ENCODE measurements at regions not wholly inside any gene's neighbourhood (a gene's known extent, or its start where the extent isn't known, plus 50 kb on each side); places are given as distances from the start of the nearest gene placed in this dataset.

- Mint-ChIP-seq H3K9me3 (peaks cover 0 to 5% of the 10 kb centered on the region in 2 donors), H3K36me3 (no peaks in the 10 kb centered on the region), H3K27ac (no peak overlapping the region)
- ATAC-seq = no peak
- no peak for DNase-seq (ENCODE audit: low spot score in 2 of 2)
Observed at GRCh38 chr10:28915989-28916588, 238.8 kb downstream of the BAMBI start.

GRCh38 chr10:28920091-28920490 lies 242.8 kb downstream of the BAMBI start:
- ATAC-seq (no peak), DNase-seq (ENCODE audit: low spot score in 2 of 2) (no peak)
- Mint-ChIP-seq H3K36me3 (no peaks in the 10 kb centered on the region), H3K9me3 (peaks cover 0 to 5% of the 10 kb centered on the region in 2 donors), H3K27ac (no peak overlapping the region)

- Mint-ChIP-seq H3K9me3 (no peaks in the 10 kb centered on the region), H3K36me3 (no peaks in the 10 kb centered on the region), H3K27ac (no peak overlapping the region)
- ATAC-seq = no peak
- DNase-seq (ENCODE audit: low spot score in 2 of 2) = no peak
Observed at GRCh38 chr10:28922127-28922526, 244.8 kb downstream of the BAMBI start.

GRCh38 chr10:28922861-28923260 lies 245.5 kb downstream of the BAMBI start:
- no peak for ATAC-seq
- Mint-ChIP-seq H3K36me3 (no peaks in the 10 kb centered on the region), H3K27ac (no peak overlapping the region), H3K9me3 (no peaks in the 10 kb centered on the region)
- DNase-seq (ENCODE audit: low spot score in 2 of 2) = no peak

GRCh38 chr10:28924717-28925116 lies 247.4 kb downstream of the BAMBI start:
- Mint-ChIP-seq H3K27ac (no peak overlapping the region), H3K36me3 (no peaks in the 10 kb centered on the region), H3K9me3 (no peaks in the 10 kb centered on the region)
- ATAC-seq (no peak), DNase-seq (ENCODE audit: low spot score in 2 of 2) (no peak)

GRCh38 chr10:28925121-28925663 lies 247.9 kb downstream of the BAMBI start:
- H3K27ac Mint-ChIP-seq = no peak overlapping the region
- ATAC-seq = no peak
- DNase-seq (ENCODE audit: low spot score in 2 of 2) = no peak
- H3K36me3 Mint-ChIP-seq = no peaks in the 10 kb centered on the region
- H3K9me3 Mint-ChIP-seq = no peaks in the 10 kb centered on the region

- ATAC-seq = no peak
- no peaks in the 10 kb centered on the region for H3K36me3 Mint-ChIP-seq
- H3K27ac Mint-ChIP-seq = no peak overlapping the region
- no peaks in the 10 kb centered on the region for H3K9me3 Mint-ChIP-seq
- DNase-seq (ENCODE audit: low spot score in 2 of 2) = no peak
Observed at GRCh38 chr10:28926932-28927331, 249.6 kb downstream of the BAMBI start.

- DNase-seq (ENCODE audit: low spot score in 2 of 2) (no peak), ATAC-seq (no peak)
- Mint-ChIP-seq H3K9me3 (no peaks in the 10 kb centered on the region), H3K36me3 (no peaks in the 10 kb centered on the region), H3K27ac (no peak overlapping the region)
Observed at GRCh38 chr10:28928484-28928883, 251.2 kb downstream of the BAMBI start.

- DNase-seq (ENCODE audit: low spot score in 2 of 2) = no peak
- H3K36me3 Mint-ChIP-seq = no peaks in the 10 kb centered on the region
Observed at GRCh38 chr10:28929942-28930341, 252.6 kb downstream of the BAMBI start.

GRCh38 chr10:28930514-28931495 lies 253.5 kb downstream of the BAMBI start:
- no peak overlapping the region for H3K27ac Mint-ChIP-seq
- ATAC-seq (no peak), DNase-seq (ENCODE audit: low spot score in 2 of 2) (no peak)
- H3K9me3 Mint-ChIP-seq = no peaks in the 10 kb centered on the region
- H3K36me3 Mint-ChIP-seq = no peaks in the 10 kb centered on the region

More at GRCh38 chr10:28929942-28930341, 252.6 kb downstream of the BAMBI start:
- H3K27ac Mint-ChIP-seq = no peak overlapping the region
- no peaks in the 10 kb centered on the region for H3K9me3 Mint-ChIP-seq
- no peak for ATAC-seq

GRCh38 chr10:28935061-28935460 lies 257.7 kb downstream of the BAMBI start:
- Mint-ChIP-seq H3K36me3 (no peaks in the 10 kb centered on the region), H3K9me3 (no peaks in the 10 kb centered on the region), H3K27ac (no peak overlapping the region)
- ATAC-seq = no peak
- DNase-seq (ENCODE audit: low spot score in 2 of 2) = no peak

- no peak for ATAC-seq
- H3K36me3 Mint-ChIP-seq = no peaks in the 10 kb centered on the region
- H3K27ac Mint-ChIP-seq = no peak overlapping the region
- no peak for DNase-seq (ENCODE audit: low spot score in 2 of 2)
- H3K9me3 Mint-ChIP-seq = no peaks in the 10 kb centered on the region
Observed at GRCh38 chr10:28937959-28938358, 260.6 kb downstream of the BAMBI start.

GRCh38 chr10:28938745-28939144 lies 261.4 kb downstream of the BAMBI start:
- Mint-ChIP-seq H3K36me3 (no peaks in the 10 kb centered on the region), H3K9me3 (no peaks in the 10 kb centered on the region), H3K27ac (no peak overlapping the region)
- no peak for ATAC-seq
- no peak for DNase-seq (ENCODE audit: low spot score in 2 of 2)

- no peak for ATAC-seq
- H3K36me3 Mint-ChIP-seq = no peaks in the 10 kb centered on the region
- no peak overlapping the region for H3K27ac Mint-ChIP-seq
- DNase-seq (ENCODE audit: low spot score in 2 of 2) = no peak
- H3K9me3 Mint-ChIP-seq = no peaks in the 10 kb centered on the region
Observed at GRCh38 chr10:28939281-28940157, 262.2 kb downstream of the BAMBI start.

GRCh38 chr10:28940158-28940888 lies 263.0 kb downstream of the BAMBI start:
- ATAC-seq (no peak), DNase-seq (ENCODE audit: low spot score in 2 of 2) (no peak)
- Mint-ChIP-seq H3K9me3 (peaks cover 4 to 6% of the 10 kb centered on the region in 2 donors), H3K27ac (no peak overlapping the region), H3K36me3 (no peaks in the 10 kb centered on the region)

GRCh38 chr10:28942012-28942411 lies 264.7 kb downstream of the BAMBI start:
- ATAC-seq (no peak), DNase-seq (ENCODE audit: low spot score in 2 of 2) (no peak)
- no peaks in the 10 kb centered on the region for H3K36me3 Mint-ChIP-seq
- no peak overlapping the region for H3K27ac Mint-ChIP-seq
- H3K9me3 Mint-ChIP-seq = peaks cover 4 to 8% of the 10 kb centered on the region in 2 donors

Measured in activated naive CD4-positive, alpha-beta T cell treated with anti-CD3 and anti-CD28 coated beads, Interleukin-2, amount 50 U/mL, for 72 hours (primary cell).